Ramos (cell line): ENCODE measurements at regions not wholly inside any gene's neighbourhood (a gene's known extent, or its start where the extent isn't known, plus 50 kb on each side); places are given as distances from the start of the nearest gene placed in this dataset.
"Not testable (repeated sequence)": the region's sequence is repeated elsewhere in the genome, so short reads cannot be mapped to it uniquely, and the experiment has no call there.

Source experiments
- in situ Hi-C: fragments of 300-500 bp; cut with MboI; formaldehyde crosslinking; loops from one replicate; pipeline ENCODE4 v1.14.3; 2022; ENCODE audit warnings: low sequenced_read_pairs; ENCODE audit not compliant: unreplicated experiment

GRCh38 chr16:17947165-17947564 lies 389.4 kb downstream of the NPIPA8 start:
- in situ Hi-C loops, result no loop called here

- in situ Hi-C loops, result no loop called here
Observed at GRCh38 chr16:17945080-17945601, 391.4 kb downstream of the NPIPA8 start.

- in situ Hi-C loops, result no loop called here
Observed at GRCh38 chr16:17944345-17944744, 392.2 kb downstream of the NPIPA8 start.

- in situ Hi-C loops, result no loop called here
Observed at GRCh38 chr16:17942067-17942466, 394.5 kb downstream of the NPIPA8 start.

- in situ Hi-C loops, result no loop called here
Observed at GRCh38 chr16:17940584-17941364, 395.8 kb downstream of the NPIPA8 start.

GRCh38 chr16:17939723-17940122 lies 396.8 kb downstream of the NPIPA8 start:
- in situ Hi-C loops, result no loop called here

- in situ Hi-C loops, result no loop called here
Observed at GRCh38 chr16:17939122-17939536, 397.4 kb downstream of the NPIPA8 start.

- in situ Hi-C loops, result no loop called here
Observed at GRCh38 chr16:17938546-17938945, 398.0 kb downstream of the NPIPA8 start.

GRCh38 chr16:17936766-17937402 lies 399.7 kb downstream of the NPIPA8 start:
- in situ Hi-C loops, result no loop called here

- in situ Hi-C loops, result no loop called here
Observed at GRCh38 chr16:17930280-17930679, 406.3 kb downstream of the NPIPA8 start.

GRCh38 chr16:17926866-17927399 lies 409.6 kb downstream of the NPIPA8 start:
- in situ Hi-C loops, result no loop called here

GRCh38 chr16:17926461-17926860 lies 410.1 kb downstream of the NPIPA8 start:
- in situ Hi-C loops, result no loop called here

- in situ Hi-C loops, result no loop called here
Observed at GRCh38 chr16:17925761-17926160, 410.8 kb downstream of the NPIPA8 start.

- in situ Hi-C loops, result no loop called here
Observed at GRCh38 chr16:17921357-17921978, 415.1 kb downstream of the NPIPA8 start.

GRCh38 chr16:17917316-17918019 lies 419.1 kb downstream of the NPIPA8 start:
- in situ Hi-C loops, result no loop called here

GRCh38 chr16:17915791-17916190 lies 420.7 kb downstream of the NPIPA8 start:
- in situ Hi-C loops, result no loop called here

GRCh38 chr16:17914168-17914567 lies 422.4 kb downstream of the NPIPA8 start:
- in situ Hi-C loops, result no loop called here

GRCh38 chr16:17911578-17911977 lies 425.0 kb downstream of the NPIPA8 start:
- in situ Hi-C loops, result not testable (repeated sequence)

GRCh38 chr16:17906626-17907025 lies 429.9 kb downstream of the NPIPA8 start:
- in situ Hi-C loops, result not testable (repeated sequence)

GRCh38 chr16:17901309-17901708 lies 430.5 kb upstream of the XYLT1 start:
- in situ Hi-C loops, result no loop called here
